NCI-H345 treated with DMSO at 0.1 percent for 48 hours (cell line): ENCODE measurements at regions not wholly inside any gene's neighbourhood (a gene's known extent, or its start where the extent isn't known, plus 50 kb on each side); places are given as distances from the start of the nearest gene placed in this dataset.

Experiments
- DNase-seq: peaks from one replicate; lab custom pipeline; 2025; ENCODE audit not compliant: unreplicated experiment; lab: John Stamatoyannopoulos, UW

DNA sequence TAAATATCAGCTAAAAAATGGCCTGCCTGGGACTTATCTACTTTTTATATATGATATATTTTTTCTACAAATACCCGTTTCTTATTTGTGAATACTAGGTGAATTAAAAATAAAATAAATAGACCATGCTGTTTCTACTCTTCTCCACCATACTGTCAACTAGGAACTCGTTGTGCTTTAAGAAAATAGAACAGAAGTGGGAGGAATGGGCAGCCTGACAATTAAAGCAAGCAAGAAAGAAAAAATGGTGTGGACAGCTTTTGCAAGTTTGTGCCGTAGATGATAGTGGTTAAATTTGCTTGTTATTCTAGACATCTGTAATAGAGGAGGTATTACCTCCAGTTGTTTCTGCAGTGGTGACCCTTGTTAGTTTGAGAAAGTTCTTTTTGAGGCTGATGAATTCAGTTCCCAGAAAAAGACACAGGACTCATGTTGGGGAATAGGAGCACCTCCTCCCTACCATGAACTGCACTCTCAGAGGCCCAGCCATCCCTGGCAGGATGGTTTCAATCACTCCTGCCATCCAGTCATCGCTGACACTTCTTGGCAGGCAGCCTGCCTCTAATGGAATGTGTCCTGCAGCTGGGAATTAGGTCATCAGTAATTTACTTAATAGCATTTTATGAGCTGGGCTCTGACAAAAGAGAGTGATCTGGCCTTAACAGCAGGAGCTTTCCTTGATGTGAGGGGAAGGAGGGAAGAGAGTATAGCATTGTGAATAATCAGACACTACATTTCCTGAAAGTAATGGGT, 105.0 kb upstream of the GAP43 start:
- DNase-seq, result no peak

DNA sequence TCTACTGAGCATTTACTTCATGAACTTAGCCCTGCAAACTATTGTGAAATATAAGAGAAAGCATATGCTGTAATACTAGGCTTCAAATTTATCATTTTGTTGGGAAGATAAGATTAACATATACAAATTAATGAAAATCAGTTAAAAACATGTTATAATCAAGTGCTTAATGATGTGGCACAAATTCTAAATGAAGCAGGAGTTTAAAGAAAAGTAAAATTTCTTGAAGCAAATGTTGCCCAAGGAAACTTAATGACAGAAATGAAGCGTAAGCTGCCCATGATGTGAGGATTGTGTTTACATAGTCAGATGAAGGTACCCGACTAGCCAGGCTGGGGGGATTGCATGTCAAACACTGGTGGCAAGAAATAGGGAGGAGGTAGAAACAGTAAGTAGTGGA, 103.1 kb upstream of the GAP43 start:
- no peak for DNase-seq

DNA sequence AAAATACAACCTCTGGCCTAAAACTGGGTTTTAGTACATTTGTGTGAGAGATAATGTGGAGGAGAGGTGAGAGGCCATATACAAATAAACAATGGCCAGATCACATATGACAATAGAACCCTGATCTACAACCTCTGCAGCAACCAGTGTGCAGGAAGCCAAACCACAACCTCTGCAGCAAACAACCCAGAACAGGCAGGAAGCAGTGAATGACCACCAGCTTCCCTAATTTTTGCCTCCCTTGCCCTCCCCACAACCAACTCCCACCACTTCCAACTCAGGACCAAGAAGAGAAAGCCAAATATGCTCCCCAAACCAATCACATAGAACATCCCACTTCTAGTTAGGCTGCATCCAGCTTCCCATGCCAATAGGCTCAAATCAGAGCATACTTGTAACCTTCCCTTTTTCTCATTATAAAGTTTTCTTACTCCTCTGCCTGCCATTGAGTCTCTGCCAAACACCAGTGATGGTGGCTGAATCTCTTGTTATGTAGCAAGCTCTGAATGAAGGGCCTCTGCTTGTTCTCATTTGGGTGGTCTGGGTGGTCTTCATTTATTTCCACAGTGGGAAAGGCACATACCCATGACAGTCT, 102.6 kb upstream of the GAP43 start:
- no peak for DNase-seq

DNA sequence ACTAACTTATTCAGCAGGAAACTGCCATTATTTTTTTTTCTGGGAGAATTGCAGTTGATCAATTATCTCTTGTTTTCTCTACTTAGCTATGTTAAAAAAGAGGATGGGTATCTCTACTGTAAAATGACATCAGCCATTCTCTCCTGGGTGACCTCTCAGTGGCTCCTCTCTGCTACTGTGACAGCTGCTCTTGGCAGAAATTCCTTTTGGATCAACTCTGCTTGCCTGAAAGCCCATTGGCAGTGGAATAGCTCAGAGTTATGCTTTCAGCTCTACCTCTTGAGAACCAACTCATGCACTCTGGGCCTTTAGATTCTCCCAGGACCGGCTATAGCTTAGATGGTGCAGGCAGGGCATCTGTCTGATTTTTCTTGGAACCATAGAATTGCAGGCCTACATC, 99.9 kb upstream of the GAP43 start:
- DNase-seq, result no peak

DNA sequence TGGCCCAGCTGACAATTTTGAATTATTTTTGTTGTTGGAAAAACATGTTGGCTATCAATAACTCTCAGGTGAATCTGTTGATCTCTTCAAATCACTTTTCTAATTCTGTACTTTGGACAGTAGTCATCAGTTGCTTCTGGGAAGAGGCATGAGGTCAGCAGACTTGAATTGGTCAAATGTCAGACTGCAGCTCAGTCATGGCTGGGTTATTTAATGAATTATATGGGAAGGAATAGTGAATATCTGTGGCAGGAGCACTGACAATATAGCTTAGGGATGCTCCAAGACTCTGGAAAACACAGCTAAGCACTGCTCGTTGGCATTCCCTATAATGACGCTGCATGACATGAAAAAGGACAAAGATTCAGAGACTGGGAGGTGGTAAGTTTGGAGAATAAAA, 98.8 kb upstream of the GAP43 start:
- DNase-seq, result no peak

DNA sequence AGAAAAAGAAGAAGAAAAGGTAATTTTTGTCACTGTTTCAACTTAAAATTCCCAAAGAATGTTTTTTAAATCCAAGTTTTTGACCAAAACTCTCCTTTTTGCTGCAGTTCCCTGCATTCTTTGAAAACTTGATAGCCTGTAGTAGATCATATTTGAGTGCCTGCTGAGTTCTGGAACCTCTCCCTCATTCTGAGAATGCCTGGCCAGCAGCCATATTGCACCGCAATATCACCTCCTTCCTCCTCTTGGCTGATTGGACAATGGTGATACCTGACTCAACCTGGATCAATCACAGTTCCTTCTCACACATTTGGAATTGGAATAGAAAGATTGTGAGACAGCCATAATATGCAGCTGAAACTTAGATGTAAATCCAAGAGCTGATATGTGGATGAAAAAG, 97.6 kb upstream of the GAP43 start:
- DNase-seq, result no peak

DNA sequence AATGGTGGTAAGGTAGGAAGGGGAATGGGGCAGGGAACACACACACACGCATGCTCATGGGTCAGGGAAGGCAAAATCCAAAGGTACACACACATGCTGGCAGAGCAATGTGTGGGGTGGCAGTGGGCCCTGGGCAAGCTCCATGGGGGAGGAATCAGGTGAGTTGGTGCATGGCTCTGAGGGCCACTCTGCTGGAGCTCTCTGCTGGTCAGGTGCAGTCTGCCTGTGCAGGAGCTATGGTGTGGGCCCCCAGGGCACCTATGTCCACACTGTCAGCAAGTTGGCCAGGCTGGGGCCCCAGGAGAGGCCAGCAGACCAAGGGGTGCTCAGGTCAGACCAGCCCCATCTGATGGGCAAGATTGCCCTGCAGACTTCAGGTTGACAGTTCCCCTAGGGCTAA, 90.1 kb upstream of the GAP43 start:
- DNase-seq, result no peak

DNA sequence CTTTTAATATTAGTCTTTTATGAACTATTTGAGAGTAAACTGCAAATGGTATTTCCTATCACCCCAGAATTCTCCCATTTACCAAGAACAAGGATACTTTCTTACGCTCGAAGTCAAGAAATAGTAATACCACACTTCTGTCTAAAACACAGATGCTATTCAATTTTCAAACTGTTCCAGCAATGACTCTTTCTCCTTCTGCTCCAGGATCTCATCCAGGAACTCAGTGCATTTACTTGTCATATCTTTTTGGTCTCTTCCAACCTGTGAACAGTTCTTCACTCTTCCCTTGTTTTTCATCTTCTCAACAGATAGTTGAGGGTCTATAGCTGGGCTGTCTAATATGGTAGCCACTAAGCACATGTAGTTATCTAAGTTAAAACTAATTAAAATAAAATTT, 87.1 kb upstream of the GAP43 start:
- no peak for DNase-seq

DNA sequence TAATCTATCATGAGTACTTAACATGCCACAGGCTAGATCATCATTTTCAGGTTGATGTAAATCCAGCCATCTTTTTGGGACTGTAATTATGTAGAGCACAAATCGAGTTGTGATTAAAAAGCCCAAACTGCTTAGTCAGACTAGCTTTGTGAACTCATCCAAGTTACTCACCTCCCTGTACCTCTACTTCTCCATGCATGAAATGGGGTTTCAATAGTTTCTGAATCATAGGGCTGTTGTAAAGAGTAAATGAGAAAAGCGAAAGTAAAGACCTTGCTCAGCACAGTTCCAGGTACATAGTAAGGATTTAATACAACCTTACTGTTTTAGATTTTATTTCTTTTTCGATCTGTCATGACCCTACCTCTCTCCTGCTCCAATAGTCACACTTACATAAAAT, 85.6 kb upstream of the GAP43 start:
- DNase-seq, result no peak

DNA sequence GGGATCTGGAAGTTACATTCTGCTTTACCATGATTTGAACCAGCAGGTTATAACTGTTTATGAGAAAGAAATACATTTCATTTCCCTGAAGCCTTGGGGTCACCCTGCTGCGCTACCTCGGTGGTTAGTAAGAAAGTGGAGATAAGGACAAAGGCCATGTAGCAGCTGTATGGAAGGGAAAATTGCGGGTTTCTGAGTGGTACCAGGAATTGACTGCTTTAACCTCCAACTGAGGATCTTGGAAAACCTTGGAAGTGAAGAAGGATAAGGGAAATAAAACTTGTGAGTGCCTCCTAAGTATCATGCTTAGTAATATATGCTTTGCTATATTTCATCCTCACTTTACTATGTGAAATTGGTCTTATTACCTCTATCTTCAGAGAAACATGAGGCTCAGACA, 76.1 kb upstream of the GAP43 start:
- DNase-seq, result no peak

DNA sequence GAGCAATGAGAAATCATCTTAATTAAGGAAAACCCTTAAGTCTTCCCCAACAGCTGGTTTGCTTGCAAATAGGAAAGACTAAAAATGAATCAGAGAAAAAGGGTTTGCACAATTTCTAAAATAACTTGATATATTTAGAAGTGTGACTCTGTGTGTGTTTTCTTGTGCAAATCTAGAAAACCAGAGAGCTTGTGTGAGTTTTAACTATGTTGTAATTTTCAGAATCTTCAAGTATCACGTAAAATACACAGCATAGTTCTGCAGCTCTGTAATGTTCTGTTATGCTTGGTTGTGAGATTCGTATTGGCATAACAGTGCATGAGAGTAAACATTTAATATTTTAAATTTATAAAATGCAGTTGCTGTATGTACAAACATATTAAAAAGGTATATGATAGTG, 74.7 kb upstream of the GAP43 start:
- no peak for DNase-seq

DNA sequence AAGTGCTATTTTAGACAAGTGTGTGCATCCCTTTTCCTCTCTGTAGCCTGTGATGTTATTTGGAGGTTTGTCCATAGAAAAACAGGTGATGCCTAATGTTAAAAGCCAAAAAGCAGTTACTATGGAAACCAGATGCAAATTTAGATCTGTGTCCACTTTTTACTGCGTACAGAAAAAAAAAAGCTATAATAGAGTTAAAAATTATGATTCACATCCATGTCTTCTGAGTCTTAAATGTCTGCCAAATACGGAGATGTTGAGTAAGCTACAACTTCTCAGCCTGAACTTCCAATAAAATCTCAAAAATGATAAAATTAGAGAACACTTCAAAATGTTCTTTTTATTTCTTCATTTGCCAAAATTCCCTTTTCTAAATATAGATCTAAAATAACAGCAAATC, 74.2 kb upstream of the GAP43 start:
- no peak for DNase-seq

DNA sequence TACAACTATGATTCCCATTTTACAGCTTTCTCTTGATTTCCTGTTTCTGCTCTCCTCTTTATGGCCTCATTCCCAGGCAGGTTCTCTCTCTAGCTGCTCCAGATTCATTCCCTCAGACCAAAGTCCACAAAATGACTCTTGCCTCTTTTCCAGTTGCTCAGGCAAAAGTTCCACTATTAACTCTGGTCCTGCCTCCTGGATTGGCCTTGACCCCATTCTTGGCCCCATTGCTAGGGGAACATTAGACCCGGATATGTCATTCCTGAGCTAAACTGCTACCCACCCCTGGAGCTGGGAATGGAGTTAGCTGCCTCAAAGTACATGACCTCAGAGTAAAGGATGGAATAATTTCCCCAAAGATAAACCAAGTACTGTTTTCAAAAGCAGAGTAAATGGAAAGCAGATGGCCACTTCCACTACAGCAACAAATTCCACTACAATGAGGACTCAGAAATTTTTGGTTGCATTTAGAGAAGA, 73.0 kb upstream of the GAP43 start:
- no peak for DNase-seq

DNA sequence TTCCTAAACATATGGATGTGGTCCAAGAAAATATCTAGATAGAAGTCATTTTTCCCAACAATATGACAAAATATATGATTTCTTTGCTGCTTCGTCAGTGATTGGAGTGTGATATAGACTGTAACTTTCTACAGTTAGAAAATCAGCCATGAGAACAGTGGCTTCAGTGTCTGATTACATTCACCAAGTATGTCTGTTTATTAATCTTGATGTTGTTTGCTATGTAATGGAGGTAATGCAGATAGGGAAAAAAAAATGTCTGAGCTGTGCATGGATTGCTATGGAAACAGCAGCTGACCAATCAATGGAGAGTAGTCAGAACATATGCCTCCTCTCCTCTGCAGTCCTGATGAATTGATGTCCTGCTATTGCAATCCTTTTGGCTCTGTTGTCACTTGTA, 72.3 kb upstream of the GAP43 start:
- DNase-seq, result no peak

DNA sequence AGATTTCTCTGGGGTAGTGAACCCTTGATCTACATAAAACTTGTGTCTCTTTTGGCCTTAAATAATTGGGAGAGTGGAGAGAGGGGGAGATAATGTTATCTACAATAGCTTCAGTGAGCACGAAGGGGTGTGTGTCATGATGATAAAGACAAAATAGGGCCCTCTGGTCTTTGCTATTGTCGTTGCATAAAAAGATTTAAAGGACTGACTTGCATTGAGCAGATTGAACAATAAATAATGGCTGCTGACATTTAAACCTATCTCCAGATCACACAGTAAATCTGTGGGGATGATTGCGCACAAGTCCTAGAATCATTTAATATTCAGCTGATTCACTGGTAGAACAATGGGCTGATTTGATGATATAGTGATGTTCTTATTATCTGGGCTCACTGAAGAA, 71.3 kb upstream of the GAP43 start:
- DNase-seq, result no peak

DNA sequence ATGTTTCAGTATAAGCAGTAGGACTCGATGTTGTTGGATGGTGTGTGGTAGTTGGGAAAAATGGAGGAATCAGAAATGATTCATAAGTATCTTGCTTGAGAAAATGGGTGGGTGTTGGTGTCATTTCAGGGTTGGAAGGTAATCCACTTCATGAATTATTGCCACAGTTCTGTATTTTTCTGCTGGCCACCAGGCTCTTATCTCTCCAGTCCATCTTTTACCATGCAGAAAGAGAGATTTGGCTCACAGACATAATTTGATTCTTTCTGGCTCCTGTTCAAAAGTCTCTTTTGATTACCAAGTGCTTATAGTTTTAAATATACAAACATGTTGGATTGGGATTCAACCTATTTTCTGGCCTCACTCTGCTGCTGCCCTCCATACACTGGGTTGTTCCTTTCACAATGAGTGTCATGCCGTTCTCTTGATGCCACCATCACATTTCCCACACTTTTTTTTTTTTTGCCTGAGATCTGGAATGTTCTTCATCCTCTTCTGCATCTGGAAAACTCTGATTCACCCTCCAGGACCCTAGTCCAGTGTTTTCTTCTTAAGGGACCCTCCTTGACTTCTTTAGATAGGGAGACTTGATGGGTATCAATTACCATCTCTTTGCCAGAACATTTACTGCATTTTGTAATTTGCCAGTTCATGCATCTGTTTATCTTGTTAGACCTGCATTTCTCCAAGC, 69.4 kb upstream of the GAP43 start:
- no peak for DNase-seq

DNA sequence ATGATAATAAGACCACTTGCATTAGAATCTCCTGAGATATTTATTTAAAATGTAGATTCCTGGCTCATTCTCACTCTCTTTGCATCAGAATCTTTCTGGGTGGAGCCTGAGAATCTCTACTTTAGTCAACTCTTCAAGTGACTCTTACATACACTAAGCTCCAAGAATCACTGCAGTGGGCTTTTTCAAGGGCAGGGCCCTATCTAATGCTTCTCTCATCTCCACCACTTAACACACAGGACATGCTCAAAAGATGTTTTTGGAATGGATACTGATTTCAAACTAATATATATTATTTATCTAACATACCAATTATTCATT, 68.9 kb upstream of the GAP43 start:
- DNase-seq, result no peak

DNA sequence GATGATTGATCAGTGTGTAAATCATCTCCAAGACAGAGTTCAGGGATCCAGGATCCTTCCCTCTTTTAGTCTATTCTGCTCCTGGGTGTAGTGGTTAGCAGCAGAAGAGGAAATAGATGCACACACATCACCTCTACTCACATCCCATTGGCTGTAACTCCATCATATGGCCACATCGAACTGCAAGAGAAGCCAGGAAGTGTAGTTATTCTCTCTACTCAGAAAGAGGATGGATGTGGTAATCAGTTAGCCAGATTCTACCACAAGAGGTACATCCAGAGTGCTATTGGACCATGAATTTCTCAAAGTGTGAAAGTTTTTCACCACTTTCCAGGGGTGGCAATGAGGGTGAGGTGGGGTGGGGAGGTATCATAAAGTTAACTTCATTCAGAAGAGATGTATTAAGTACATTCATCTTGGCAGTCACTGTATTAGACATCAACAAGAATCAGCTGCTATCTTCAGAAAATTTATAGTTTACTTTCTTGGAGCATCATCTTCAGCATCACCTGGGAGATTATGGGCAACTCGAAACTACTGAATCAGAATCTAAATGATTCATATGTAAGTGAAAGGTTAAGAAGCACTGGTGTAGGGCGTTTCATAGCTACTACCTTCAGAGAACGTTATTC, 60.6 kb upstream of the GAP43 start:
- DNase-seq, result no peak

DNA sequence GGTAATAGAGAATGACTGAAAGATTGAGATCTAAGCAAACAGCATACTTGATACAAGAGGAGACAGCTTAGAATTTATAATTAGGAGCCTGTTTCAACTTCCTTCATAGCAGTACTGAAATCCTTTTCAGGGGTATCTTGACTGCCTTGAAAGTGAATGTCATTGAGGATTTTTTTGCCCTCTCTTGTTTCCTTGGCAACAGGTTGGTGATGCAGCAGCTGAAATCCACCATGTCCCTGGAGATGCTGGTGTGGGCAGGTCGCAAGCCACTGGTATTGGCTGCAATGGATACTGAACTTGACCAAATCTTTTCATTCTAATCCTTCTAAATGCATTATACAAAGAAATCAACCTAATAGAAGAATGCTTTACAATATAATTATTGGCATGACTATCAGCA, 59.3 kb upstream of the GAP43 start:
- DNase-seq, result no peak

DNA sequence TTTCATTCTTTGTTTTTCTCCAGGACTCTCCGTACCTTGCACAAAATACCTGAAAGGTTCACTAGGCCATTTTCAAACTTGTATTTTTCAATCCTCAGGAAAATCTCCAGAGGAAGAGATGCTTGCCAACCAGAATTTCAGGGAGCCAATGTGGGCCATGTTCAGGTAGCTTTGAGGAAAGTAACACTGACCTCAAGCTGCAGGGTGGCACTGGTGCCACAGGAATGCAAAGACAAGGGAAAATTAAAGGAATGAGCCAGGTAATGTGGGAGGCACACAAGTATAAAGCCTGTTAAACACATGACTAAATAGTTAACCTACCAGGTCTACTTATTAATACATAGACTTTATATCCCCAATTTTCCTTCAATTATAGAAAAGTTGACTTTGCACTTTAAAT, 51.9 kb upstream of the GAP43 start:
- no peak for DNase-seq
